MCF 10A (cell line): ENCODE measurements at regions not wholly inside any gene's neighbourhood (a gene's known extent, or its start where the extent isn't known, plus 50 kb on each side); places are given as distances from the start of the nearest gene placed in this dataset.

Source experiments
- BruUV-seq: library from RNA; stranded (reverse); fragments of 400-500 nt; replicated peaks from 2 replicates; lab custom pipeline; 2021; lab: Mats Ljungman, UMichigan
- CTCF ChIA-PET: fragments of 300-600 bp; sonication (Branson Sonifier 250); formaldehyde crosslinking; extraction: SDS; loops from one replicate; lab custom pipeline; 2021; ENCODE audit warnings: antibody characterized with exemption, inconsistent platforms; lab: Yijun Ruan, JAX
- POLR2A ChIA-PET: fragments of 300-600, 350-650 bp; sonication (Branson Sonifier 250); formaldehyde crosslinking; extraction: SDS; loops from one replicate; lab custom pipeline; 2020; ENCODE audit warnings: antibody characterized with exemption, inconsistent platforms; lab: Yijun Ruan, JAX
- DNase-seq: peaks from one replicate; pipeline ENCODE4 v3.0.0-alpha.2; 2018; ENCODE audit not compliant: unreplicated experiment
- H3K27ac Mint-ChIP-seq: one replicate; pipeline ENCODE4 v1.8.0; 2022; ENCODE audit warnings: mild to moderate bottlenecking, low read depth, mixed read lengths; ENCODE audit not compliant: unreplicated experiment
- H3K27me3 Mint-ChIP-seq: one replicate; pipeline ENCODE4 v1.8.0; 2022; ENCODE audit warnings: mixed read lengths; ENCODE audit not compliant: insufficient read depth, unreplicated experiment
- H3K36me3 Mint-ChIP-seq: one replicate; pipeline ENCODE4 v1.8.0; 2022; ENCODE audit warnings: mild to moderate bottlenecking, moderate library complexity, mixed read lengths; ENCODE audit not compliant: insufficient read depth, unreplicated experiment
- H3K4me1 Mint-ChIP-seq: one replicate; pipeline ENCODE4 v1.8.0; 2022; ENCODE audit warnings: mixed read lengths; ENCODE audit not compliant: insufficient read depth, unreplicated experiment
- H3K4me3 Mint-ChIP-seq: one replicate; pipeline ENCODE4 v1.8.0; 2022; ENCODE audit warnings: mild to moderate bottlenecking, moderate library complexity, mixed read lengths; ENCODE audit not compliant: unreplicated experiment
- H3K9me3 Mint-ChIP-seq: one replicate; pipeline ENCODE4 v1.8.0; 2022; ENCODE audit warnings: mixed read lengths; ENCODE audit not compliant: unreplicated experiment
- intact Hi-C: fragments of 100-400 bp; cut with micrococcal nuclease; formaldehyde crosslinking; loops from 2 replicates; pipeline ENCODE4 v1.14.1; 2022
- TF ChIP-seq, protein P1 (sequence below): fragments of 200-600 bp; IDR thresholded peaks from one replicate; pipeline ENCODE4 v1.8.0; 2022; ENCODE audit warnings: antibody characterized with exemption, mild to moderate bottlenecking; ENCODE audit not compliant: unreplicated experiment

DNA sequence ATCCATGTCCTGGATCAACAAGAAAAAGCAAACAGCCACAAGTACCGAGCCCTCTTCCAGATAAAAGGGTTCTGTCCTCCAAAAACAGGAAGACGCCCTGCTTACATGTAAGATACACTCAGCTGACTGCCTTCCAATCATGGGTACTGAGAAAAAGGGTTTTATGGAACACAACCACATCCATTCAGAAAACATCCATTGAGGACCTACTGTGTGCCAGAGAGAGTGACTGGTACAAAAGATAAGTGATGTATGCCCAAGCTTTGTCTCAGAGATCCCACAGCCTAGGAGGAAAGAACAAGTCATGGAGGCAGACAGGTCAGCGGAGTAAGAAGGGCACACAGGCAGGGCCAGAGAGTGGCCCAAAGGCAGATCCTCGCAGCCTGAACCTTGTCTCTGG is 94.8 kb upstream of the SSTR4 start:
- ChIA-PET POLR2A (interaction anchor here (0.9 kb wide), 1 partner anchor 26 kb away, joined by 3 read pairs; no protein-coding TSS in a partner anchor), CTCF (interaction anchor here (1.0 to 1.3 kb wide), 5 partner anchors 10 to 43 kb away, joined by 3 to 4 read pairs (median 3); no protein-coding TSS in a partner anchor)
- intact Hi-C loops: no loop called here
- TF ChIP-seq, protein P1, sequence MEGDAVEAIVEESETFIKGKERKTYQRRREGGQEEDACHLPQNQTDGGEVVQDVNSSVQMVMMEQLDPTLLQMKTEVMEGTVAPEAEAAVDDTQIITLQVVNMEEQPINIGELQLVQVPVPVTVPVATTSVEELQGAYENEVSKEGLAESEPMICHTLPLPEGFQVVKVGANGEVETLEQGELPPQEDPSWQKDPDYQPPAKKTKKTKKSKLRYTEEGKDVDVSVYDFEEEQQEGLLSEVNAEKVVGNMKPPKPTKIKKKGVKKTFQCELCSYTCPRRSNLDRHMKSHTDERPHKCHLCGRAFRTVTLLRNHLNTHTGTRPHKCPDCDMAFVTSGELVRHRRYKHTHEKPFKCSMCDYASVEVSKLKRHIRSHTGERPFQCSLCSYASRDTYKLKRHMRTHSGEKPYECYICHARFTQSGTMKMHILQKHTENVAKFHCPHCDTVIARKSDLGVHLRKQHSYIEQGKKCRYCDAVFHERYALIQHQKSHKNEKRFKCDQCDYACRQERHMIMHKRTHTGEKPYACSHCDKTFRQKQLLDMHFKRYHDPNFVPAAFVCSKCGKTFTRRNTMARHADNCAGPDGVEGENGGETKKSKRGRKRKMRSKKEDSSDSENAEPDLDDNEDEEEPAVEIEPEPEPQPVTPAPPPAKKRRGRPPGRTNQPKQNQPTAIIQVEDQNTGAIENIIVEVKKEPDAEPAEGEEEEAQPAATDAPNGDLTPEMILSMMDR: no peak
- Mint-ChIP-seq H3K4me1 (peaks cover 4% of the 10 kb centered on the region), H3K27ac (no peak overlapping the region), H3K27me3 (no peaks in the 10 kb centered on the region), H3K9me3 (no peaks in the 10 kb centered on the region), H3K4me3 (no peak overlapping the region), H3K36me3 (no peaks in the 10 kb centered on the region)
- no TSS peak for BruUV-seq
- no peak for DNase-seq

DNA sequence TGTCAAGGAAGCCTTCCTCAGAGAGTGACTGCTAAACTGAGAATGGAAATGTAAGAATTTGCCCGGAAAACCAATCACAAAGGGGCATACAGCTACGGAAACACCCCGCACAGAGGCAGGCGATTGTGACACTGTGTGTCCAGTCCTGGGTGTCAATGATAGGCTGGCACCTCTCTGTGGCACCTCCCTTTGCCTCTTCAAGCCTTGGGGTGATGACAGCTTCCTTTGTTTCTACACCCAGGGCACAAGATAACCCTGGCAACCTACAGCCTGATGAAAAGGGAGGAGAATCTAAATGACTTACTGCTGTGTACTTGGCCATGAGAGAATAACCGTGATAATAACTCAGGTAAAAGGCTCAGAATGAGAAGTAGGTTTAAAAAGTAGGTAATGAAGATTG is 93.6 kb upstream of the SSTR4 start:
- POLR2A ChIA-PET: no interaction called here
- BruUV-seq: no TSS peak
- Mint-ChIP-seq H3K36me3 (no peaks in the 10 kb centered on the region), H3K4me1 (peaks cover 4% of the 10 kb centered on the region), H3K27ac (no peak overlapping the region), H3K4me3 (no peak overlapping the region), H3K9me3 (no peaks in the 10 kb centered on the region), H3K27me3 (no peaks in the 10 kb centered on the region)
- intact Hi-C loops: no loop called here
- DNase-seq: no peak
- CTCF ChIA-PET: interaction anchor here (0.6 to 1.0 kb wide), 2 partner anchors 19 to 42 kb away, joined by 3 read pairs; no protein-coding TSS in a partner anchor
- TF ChIP-seq, protein P1: no peak

DNA sequence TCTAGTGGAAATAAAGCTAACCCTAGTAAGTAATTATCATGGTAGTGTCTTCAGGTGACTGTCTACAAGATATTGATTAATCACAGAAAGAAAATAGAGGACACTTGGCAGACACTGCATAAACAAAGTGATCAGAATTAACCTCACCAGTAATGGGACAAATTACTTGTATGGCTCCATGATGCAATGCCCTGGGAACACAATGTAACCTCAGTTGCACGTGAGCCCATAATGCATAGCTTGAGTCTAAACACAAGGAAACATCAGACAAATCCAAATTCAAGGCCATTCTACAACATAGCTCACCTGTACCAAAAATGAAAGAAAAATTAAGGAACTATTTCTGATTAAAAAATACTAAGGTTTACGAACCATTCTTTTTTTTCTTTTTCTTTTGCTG is 92.4 kb upstream of the SSTR4 start:
- BruUV-seq: no TSS peak
- no peaks in the 10 kb centered on the region for H3K9me3 Mint-ChIP-seq

DNA sequence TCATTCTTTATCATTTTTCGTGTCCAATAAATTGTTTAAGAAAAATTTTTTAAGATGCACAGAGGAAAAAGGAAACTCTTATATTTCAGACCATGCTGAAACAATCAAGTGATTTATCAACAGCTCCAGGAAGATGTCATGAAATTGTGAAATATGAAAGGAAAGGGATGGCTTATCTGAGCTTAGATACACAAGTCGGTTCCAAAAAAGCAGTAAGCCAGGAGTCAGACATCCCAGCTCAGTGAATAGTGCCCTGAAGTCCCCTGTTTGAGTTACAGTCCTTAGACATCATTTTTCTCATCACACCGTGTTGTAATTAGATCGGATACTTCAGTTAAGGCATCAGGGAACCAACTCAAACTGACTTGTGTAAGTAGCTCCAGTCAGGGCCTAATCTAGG is 91.0 kb upstream of the SSTR4 start:
- TF ChIP-seq, protein P1: no peak
- Mint-ChIP-seq H3K4me1 (peaks cover 4% of the 10 kb centered on the region), H3K9me3 (no peaks in the 10 kb centered on the region), H3K27ac (no peak overlapping the region), H3K36me3 (no peaks in the 10 kb centered on the region), H3K4me3 (no peak overlapping the region), H3K27me3 (no peaks in the 10 kb centered on the region)
- ChIA-PET CTCF (interaction anchor here (0.6 to 1.9 kb wide), 5 partner anchors 30 to 609 kb away, joined by 3 to 4 read pairs (median 3); no protein-coding TSS in a partner anchor), POLR2A (interaction anchor here (1.2 kb wide), 3 partner anchors 10 to 23 kb away, joined by 3 to 4 read pairs (median 3); no protein-coding TSS in a partner anchor)
- BruUV-seq: no TSS peak
- no peak for DNase-seq
- intact Hi-C loops: no loop called here

More for the DNA sequence above, 92.4 kb upstream of the SSTR4 start:
- intact Hi-C loops: no loop called here
- CTCF ChIA-PET: interaction anchor here (0.6 kb wide), 1 partner anchor 157 kb away, joined by 3 read pairs; no protein-coding TSS in a partner anchor
- Mint-ChIP-seq H3K27me3 (no peaks in the 10 kb centered on the region), H3K27ac (no peak overlapping the region), H3K4me1 (peaks cover 4% of the 10 kb centered on the region), H3K36me3 (no peaks in the 10 kb centered on the region), H3K4me3 (no peak overlapping the region)
- POLR2A ChIA-PET: no interaction called here
- TF ChIP-seq, protein P1: no peak
- DNase-seq: no peak
